NCI-H345 (cell line): ENCODE measurements at regions not wholly inside any gene's neighbourhood (a gene's known extent, or its start where the extent isn't known, plus 50 kb on each side); places are given as distances from the start of the nearest gene placed in this dataset.

Source experiments
- DNase-seq: peaks from one replicate; lab custom pipeline; 2025; lab: John Stamatoyannopoulos, UW

DNA sequence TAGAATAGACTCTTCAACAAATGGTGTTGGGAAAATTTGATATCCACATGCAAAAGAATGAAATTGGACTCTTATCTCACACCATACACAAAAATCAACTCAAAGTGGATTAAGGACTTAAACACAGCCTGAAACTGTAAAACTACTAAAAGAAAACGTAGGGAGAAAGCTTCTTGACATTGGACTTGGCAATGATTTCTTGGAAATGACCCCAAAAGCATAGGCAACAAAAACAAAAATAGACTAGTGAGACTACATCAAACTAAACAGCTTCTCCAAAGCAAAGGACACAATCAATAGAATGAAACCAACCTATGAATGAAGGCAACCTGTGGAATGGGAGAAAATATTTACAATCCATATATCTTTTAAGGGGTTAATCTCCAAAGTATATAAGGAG is 94.7 kb upstream of the INTU start:
- DNase-seq, result no peak

DNA sequence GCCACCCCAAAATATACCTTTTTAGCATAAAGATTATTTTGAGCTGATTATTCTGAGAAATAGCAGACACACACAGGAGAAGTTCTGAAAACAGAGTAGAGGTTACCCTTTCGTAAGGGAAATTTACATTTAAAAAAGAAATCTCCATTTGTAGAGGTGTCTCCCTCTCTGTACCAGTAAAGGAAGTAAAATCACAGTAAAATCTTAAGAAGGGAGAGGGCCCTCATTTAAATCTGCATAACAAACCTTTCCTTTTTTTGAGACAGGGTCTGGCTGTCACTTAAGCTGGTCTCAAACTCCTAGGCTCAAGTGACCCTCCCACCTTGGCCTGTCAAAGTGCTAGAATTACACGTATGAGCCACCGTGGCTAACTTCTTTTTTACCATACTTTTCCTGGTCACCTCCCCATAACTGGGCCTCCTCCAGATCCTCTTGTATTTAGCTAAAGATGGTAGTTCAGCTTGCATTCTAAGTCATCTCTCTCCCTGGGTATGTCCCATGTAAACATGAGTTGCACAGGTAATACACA is 92.2 kb upstream of the INTU start:
- no peak for DNase-seq

- no peak for DNase-seq
These were observed 87.5 kb upstream of the INTU start for GRCh38 chr4:127545271-127545670.

DNA sequence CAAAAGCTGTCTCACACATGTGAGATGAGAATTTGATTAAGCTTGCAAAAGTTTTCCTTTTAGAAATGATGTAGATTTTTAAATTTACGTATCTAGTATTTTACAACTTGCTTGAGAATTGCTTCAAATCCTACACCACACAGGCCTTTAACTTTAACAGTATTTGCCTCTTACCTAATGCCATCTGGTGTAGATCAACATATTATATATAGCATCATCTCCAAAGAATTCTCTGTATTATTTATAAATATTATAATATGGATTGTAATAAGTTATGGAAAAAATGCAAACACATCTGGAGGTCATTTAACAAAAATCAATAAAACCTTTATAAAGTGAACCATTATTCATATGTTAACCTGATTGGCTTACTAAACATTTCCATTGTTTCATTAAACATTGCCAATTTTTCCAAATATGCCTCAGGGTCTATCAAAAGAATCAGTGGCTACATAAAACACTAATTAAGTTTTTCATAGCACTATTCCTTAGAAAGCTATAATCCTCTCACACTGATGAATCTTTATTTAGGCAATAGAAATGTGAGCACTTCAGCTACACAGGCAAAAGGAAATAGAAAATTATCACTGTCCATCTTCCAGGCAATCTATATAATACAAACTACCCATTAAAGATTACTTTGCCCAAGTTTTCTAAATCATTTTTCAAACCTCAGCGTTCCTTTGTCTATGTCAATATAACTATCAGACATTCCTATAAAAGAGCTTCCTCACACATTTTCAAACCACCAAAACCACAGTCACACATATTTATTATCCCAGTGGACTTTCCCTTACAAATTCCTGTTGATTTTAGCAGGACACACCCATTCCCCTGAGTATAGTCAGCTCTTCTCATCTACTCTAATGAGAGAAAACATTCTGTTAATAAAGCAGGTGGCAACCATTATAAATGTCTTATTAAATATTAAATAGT is 83.5 kb upstream of the INTU start:
- DNase-seq, result no peak

GRCh38 chr4:127555106-127555505 is 77.7 kb upstream of the INTU start:
- DNase-seq, result no peak

DNA sequence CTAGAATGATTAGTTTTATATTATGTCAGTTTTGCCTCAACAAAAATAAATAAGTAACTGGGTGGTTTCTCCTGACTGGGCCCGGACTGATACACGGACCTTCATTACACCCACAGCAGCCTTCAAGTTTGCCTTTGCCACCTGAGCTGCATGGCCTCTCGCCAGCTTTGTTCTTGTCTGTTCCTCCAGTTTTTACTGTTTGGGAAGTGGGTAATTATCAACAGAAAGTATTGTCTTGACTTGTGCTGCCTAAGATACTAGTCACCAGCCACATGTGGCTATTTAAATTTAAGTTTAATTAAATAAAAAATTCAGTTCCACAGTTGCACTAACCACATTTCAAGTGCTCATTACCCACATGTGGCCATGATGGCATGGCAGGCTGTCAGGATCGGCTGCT is 74.7 kb upstream of the INTU start:
- no peak for DNase-seq

- DNase-seq, result no peak
These were observed 74.0 kb upstream of the INTU start for GRCh38 chr4:127558489-127559407.

GRCh38 chr4:127559981-127560380 is 72.8 kb upstream of the INTU start:
- DNase-seq, result no peak

- no peak for DNase-seq
These were observed 72.0 kb upstream of the INTU start for GRCh38 chr4:127560755-127561154.

DNA sequence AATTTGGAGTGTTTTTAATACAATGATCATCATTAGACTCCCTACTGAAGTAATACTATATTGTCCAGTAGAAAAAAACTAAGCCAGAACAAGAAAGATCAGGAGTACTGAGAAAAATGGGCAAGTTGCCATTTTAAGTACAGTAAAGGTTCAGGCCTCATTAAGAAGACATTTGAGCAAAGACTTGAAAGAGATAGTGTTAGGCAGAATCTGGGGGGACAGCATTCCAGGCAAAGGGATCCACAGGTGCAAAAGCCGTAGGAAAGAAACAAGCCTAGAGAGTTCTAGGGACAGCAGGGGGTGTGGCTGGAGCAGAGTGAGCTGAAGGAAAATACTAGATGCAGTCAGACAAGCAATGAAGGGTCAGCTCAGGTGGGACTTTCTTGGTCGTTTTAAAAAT is 58.1 kb upstream of the INTU start:
- no peak for DNase-seq

DNA sequence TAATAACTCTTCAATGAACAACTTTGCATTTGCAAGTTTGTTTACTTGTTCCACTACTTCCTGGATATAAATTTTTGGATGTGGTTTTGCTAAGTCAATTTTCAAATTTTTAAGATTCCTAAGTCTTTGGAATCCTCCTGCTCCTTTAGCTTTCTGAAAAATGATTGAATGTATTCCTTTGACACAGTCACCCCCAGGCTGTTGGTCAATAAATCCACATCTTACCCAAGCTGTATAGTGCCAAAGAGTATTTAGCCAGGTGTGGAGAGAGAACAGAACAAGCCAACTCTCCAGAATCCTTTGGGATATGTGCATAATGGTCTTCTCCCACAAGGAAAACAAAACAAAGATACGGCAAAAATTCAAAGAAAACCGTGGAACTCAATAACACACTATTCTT is 56.9 kb upstream of the INTU start:
- no peak for DNase-seq

GRCh38 chr4:127578491-127578890 is 54.3 kb upstream of the INTU start:
- DNase-seq, result no peak

GRCh38 chr4:127578967-127579366 is 53.8 kb upstream of the INTU start:
- DNase-seq, result no peak

DNA sequence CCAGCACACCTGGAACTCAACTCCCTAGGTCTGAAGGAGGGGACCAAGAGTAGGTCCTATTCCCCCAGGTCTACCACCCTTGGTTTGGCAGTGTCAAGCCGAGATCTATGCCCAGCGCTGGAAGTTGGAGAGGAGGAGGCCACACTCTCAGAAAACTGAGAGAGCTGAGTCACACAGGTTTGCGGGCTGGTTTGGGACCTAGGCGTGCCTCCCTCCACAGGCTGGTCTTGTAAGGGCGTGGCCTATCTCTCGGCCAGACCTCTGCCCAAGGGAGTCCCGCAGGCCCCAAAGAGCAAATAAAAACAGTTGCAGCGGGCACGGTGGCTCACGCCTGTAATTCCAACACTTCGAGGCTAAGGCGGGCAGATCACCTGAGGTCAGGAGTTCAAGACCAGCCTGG is 52.9 kb upstream of the INTU start:
- no peak for DNase-seq

GRCh38 chr4:127580300-127580699 is 52.5 kb upstream of the INTU start:
- DNase-seq, result no peak

GRCh38 chr4:127580891-127581290 is 51.9 kb upstream of the INTU start:
- DNase-seq, result no peak
